ENCODE measurements at regions not wholly inside any gene's neighbourhood (a gene's known extent, or its start where the extent isn't known, plus 50 kb on each side); places are given as distances from the start of the nearest gene placed in this dataset.
"Not testable (repeated sequence)": the region's sequence is repeated elsewhere in the genome, so short reads cannot be mapped to it uniquely, and the experiment has no call there.

DNA sequence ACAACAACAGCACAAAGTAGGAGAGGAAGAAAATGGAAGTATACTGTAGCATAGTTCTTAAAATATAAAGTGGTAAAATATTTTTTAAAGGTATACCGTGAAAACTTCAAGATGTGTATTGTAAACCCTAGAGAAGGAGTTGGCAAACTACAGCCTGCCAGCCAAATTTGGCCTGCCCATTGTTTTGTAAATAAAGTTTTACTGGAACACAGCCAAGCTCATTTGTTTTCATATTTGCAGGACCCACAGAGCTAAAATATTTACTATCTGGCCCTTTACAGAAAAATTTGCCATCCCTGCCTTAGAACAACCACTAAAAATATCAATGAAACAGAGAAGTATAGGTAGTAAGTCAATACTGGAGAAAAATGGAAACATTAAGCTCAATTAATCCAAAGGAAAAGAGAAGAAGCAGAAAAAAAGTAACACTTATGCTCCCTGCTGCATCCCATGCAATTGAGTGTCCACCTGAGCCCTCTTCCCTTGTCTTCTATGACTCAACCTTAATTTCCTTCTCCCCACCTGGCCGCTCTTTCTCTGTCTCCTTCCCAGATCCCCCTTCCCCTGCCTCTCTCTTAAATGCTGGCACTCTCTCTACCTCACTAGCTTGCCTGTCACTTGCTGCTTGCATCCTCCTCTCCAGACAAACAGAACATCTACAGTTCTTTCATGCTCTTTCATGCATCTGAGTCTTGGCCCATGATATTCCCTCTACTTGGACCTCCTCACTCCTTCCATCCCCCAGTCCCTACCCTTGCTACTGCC is 50.6 kb upstream of the FER start:
- DNase-seq (ENCODE audit: extremely low read depth in 1 of 11, low read depth in 9 of 11, low spot score in 4 of 11): no peak

DNA sequence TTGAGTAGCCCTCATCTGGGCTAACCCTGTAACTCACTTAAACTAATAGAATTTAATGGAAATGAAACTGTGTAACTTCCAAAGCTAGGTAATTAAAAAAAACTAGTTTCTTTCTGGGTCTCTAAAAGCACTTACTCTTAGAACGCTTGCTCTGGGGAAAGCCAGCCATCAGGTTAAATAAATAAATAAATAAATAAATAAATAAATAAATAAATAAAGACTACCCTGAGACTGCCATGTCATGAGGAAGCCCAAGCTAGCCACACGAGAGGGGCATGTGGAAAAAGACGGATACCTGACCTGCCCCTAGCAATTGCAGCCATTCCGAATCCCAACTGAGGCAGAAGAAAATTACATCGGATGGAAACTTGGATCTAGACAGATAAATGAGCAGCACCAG is 51.3 kb upstream of the FER start:
- no peak for DNase-seq (ENCODE audit: extremely low read depth in 1 of 11, low read depth in 9 of 11, low spot score in 4 of 11)

GRCh38 chr5:108688485-108688884 is 59.2 kb upstream of the FER start:
- DNase-seq (ENCODE audit: extremely low read depth in 1 of 11, low read depth in 9 of 11, low spot score in 4 of 11): no peak

DNA sequence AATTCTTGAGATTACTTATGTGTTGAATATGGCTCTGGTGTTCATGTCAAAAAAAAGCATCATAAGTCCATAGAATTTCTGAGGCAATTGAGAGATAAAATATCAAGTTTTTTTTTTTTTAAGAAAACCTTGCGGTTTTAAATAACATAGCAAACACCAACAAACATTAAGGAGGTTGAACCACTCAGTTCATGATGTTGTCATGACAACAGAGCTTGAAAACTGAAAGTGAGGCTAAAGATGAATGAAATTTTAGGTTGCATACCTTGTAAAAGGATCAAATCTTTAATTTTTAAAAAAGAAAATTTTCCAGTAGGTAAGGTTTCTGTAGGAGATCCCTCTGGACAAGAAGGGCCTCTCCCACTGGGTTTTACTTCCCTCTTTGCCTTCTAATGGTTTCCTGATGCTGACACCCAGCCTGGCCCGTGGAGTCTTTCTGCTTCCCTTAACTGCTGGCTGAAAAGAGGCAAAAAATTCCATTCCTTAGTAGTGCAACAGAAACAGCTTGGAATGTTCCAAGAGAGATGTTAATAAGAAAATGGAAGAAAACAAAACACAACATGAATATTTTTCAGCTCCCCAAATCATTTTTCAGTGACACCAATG is 60.0 kb upstream of the FER start:
- no peak for DNase-seq (ENCODE audit: extremely low read depth in 1 of 11, low read depth in 9 of 11, low spot score in 4 of 11)

- DNase-seq (ENCODE audit: extremely low read depth in 1 of 11, low read depth in 9 of 11, low spot score in 4 of 11): no peak
Measured at GRCh38 chr5:108686676-108687075, 61.0 kb upstream of the FER start.

- not testable (repeated sequence) for DNase-seq (ENCODE audit: extremely low read depth in 1 of 11, low read depth in 9 of 11, low spot score in 4 of 11)
Measured at GRCh38 chr5:108685448-108686216, 62.1 kb upstream of the FER start.

GRCh38 chr5:108681079-108681921 is 66.4 kb upstream of the FER start:
- peak; percentile 21 to 57 (median 48) for DNase-seq (ENCODE audit: extremely low read depth in 1 of 11, low read depth in 9 of 11, low spot score in 4 of 11)

- DNase-seq (ENCODE audit: extremely low read depth in 1 of 11, low read depth in 9 of 11, low spot score in 4 of 11): no peak
Measured at GRCh38 chr5:108678091-108678490, 69.6 kb upstream of the FER start.

- no peak for DNase-seq (ENCODE audit: extremely low read depth in 1 of 11, low read depth in 9 of 11, low spot score in 4 of 11)
Measured at GRCh38 chr5:108675736-108676135, 72.0 kb upstream of the FER start.

GRCh38 chr5:108672639-108673038 is 75.1 kb upstream of the FER start:
- DNase-seq (ENCODE audit: extremely low read depth in 1 of 11, low read depth in 9 of 11, low spot score in 4 of 11): no peak

DNA sequence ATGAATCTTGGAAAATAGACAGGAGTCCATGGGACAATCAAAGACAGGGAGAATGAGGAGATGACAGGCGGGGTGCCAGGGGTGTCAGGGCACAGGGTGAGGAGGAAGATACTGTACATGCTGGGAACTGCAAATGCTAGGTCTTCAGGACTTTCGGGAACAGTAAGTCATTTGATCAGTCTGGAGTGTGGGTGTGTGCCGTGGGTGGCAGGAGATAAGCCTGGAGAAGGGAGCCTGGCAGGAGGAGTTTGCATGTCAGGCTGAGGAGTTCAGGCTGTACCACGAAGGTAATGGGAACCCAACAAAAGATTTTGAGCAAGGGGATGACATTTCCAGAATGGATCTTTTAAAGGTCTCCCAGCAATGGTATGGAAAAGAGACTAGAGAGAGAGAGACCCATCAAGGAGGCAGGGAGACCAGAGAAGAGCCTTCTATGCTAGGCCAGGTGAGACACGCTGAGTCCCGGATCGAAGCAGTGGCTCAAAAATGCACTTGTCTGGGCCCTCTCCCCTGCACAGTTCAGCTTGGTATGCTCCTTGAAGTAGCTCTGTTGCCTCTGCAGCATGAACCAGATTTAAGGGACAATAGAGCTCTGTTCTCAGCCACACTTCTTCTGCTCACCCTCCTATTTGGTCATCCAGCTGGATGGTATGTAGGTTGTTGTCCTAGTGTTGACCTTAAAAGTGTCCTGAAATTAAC is 77.0 kb upstream of the FER start:
- DNase-seq (ENCODE audit: extremely low read depth in 1 of 11, low read depth in 9 of 11, low spot score in 4 of 11): no peak

DNA sequence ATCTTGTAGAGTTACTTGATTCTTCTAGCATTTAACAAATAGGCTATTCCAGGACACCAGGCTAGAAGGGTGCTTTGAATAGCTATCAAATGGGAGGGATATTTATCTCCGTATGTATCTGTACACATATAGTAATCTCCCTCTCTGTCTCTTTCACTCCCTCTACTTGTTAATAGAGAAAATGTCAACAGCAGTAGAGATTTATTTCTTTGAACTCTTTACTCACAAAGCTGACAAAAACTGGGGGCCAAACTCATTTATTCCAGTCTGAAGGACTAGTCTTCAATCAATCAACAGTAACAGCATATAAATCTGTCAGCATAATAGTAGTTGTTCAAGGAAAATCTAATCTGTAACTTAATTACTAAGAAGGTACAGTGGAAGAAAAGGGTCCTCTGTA is 78.2 kb upstream of the FER start:
- no peak for DNase-seq (ENCODE audit: extremely low read depth in 1 of 11, low read depth in 9 of 11, low spot score in 4 of 11)

DNA sequence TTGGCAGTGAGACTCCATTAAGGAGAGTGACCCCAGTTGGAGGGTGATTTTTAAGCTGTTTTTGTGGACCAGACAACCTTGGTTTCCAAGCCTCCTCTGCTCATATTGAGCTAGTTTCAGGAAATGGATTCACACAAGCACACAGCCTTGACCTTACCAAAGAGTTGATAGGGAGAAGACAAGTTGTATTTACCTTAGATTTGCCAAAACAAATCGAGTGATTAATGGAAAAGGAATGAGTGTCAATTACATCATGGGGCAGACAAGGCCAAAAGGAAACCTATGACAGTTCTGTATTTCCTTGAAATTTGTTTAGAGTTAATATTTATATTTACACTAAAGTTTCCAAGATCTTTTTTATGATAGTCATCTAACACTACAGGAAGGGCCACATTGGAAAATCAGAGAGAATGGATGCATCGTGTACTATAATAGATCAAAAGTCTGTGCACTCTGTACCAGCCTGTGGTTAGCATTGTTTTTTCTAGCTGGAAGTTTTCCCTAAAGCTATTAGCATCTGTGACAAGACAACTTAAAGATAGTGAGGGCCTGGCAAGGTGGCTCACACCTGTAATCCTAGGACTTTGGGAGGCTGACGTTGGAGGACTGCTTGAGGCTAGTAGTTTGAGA is 86.0 kb upstream of the FER start:
- no peak for DNase-seq (ENCODE audit: extremely low read depth in 1 of 11, low read depth in 9 of 11, low spot score in 4 of 11)

DNA sequence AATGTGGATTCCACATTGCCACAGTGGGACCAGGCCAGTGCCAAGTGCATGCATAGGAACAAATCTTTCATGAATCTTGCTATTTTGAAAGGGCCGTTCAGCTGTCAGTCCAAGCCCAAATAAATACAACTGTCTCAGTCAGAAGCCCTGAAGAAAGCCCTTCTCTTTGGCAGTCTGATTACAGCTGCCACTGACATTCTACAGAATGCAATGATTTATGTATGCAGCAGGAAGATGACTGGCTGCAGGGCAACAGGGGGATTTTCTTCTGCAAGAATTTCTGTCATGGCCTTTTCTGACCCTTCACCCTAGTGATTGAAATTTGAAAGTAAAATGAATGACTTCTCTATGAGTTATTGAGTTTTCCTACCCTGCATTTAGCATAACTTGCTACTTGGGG is 86.7 kb upstream of the FER start:
- DNase-seq (ENCODE audit: extremely low read depth in 1 of 11, low read depth in 9 of 11, low spot score in 4 of 11): no peak

DNA sequence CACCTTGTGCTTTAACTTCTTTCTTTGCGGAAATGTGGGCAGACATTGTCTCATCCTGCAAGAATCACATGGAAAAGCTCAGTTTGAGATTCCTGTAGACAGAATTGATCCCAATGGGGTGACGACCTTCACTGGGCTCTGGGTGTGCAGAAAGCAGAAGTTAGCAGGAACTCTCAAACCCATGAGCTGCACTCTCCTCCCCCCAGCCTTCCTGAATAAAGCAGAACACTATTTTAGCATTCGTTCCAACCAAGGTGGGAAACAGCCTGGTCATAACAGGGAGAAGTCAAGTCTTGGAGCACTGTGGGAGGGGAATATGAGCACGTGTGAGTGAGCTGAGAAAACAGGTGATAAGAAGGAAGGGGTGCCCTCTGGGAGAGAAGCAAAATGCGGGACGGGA is 87.4 kb upstream of the FER start:
- DNase-seq (ENCODE audit: extremely low read depth in 1 of 11, low read depth in 9 of 11, low spot score in 4 of 11): no peak

DNA sequence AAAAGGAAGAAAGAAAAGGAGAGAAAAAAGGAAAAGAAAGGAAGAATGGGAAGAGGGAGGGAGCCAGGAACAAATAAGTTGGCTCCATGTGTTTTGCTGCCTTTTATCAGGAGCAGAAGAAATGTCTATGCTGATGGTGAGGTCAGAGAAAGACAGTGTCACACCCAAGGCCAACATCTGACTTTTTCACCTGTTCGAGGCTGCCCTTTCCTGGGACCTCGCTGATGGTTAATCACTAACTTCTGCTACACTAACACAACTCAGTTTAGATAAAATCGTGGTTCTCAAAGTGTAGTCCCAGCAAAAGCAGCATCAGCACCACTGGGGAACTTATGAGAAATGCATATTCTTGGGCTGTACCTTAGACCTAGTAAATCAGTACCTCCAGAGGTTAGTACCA is 88.2 kb upstream of the FER start:
- no peak for DNase-seq (ENCODE audit: extremely low read depth in 1 of 11, low read depth in 9 of 11, low spot score in 4 of 11)

GRCh38 chr5:108655750-108656450 is 91.8 kb upstream of the FER start:
- no peak for DNase-seq (ENCODE audit: extremely low read depth in 1 of 11, low read depth in 9 of 11, low spot score in 4 of 11)

DNA sequence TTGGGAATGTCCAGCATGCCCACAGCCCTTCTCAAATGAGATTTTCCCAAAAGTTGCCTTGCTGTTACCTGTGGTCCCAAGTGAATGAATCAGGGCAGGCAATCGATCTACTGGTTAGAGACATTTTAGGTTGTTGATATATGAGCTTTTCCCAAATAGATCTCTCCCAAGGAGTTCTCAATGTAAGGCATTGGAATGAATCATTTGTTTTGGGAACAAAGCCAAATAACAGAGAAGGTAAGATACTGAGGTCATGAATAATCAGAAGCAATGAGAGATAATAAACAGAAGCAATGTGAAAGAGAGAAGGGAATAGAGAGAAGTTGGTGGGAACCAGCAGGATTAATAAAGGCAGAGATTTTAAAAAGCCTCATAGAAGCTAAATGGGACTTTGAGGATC is 93.6 kb upstream of the FER start:
- no peak for DNase-seq (ENCODE audit: extremely low read depth in 1 of 11, low read depth in 9 of 11, low spot score in 4 of 11)
